Breast epithelium (tissue), 4 donors: ENCODE measurements at regions not wholly inside any gene's neighbourhood (a gene's known extent, or its start where the extent isn't known, plus 50 kb on each side); places are given as distances from the start of the nearest gene placed in this dataset.

ENCODE experiments used
- DNase-seq, 2 donors: peaks; one replicate each; pipeline ENCODE4 v3.0.0-alpha.2; 2019; ENCODE audit warnings: low spot score in 2 of 2
- H3K27ac ChIP-seq, 2 donors: fragments of 200-600 bp; sonication (generic) in 1 of 2; one replicate each; pipeline ENCODE4 v1.5.1; 2016 to 2019; ENCODE audit warnings: mild to moderate bottlenecking in 1 of 2
- H3K27me3 ChIP-seq, 2 donors: fragments of 200-600 bp; sonication (generic) in 1 of 2; one replicate each; pipeline versions ENCODE4 v1.5.1 to v1.6.0; 2017 to 2019; ENCODE audit warnings: control low read depth in 1 of 2, mild to moderate bottlenecking in 1 of 2
- H3K36me3 ChIP-seq: fragments of 200-600 bp; one replicate; pipeline ENCODE4 v1.5.1; 2019
- H3K4me1 ChIP-seq, 2 donors: fragments of 200-600 bp; sonication (generic); one replicate each; pipeline ENCODE4 v1.5.1; 2016 to 2019; ENCODE audit warnings: control low read depth in 1 of 2
- H3K4me3 ChIP-seq, 3 donors: fragments of 200-600 bp; sonication (generic); 1 replicate in 2 of 3; 2 replicates in 1 of 3; pipeline ENCODE4 v1.5.1; 2016 to 2019; ENCODE audit warnings: mild to moderate bottlenecking in 3 of 3, moderate library complexity in 2 of 3
- H3K9me3 ChIP-seq, 2 donors: fragments of 200-600 bp; sonication (generic) in 1 of 2; one replicate each; pipeline ENCODE4 v1.5.1; 2016 to 2019; ENCODE audit warnings: control low read depth in 1 of 2
- CTCF ChIP-seq, 3 donors: fragments of 450-650 bp; IDR thresholded peaks; one replicate each; pipeline ENCODE4 v1.5.1; 2016 to 2017; ENCODE audit warnings: antibody characterized with exemption in 3 of 3, mild to moderate bottlenecking in 3 of 3, moderate library complexity in 3 of 3
- POLR2A ChIP-seq: fragments of 450-650 bp; IDR thresholded peaks from one replicate; pipeline ENCODE4 v1.6.1; 2016; ENCODE audit warnings: antibody characterized with exemption, mild to moderate bottlenecking, moderate library complexity
- POLR2AphosphoS5 ChIP-seq, 3 donors: sonication (generic); formaldehyde crosslinking; IDR thresholded peaks; one replicate each; pipeline ENCODE4 v1.6.1; 2017; ENCODE audit warnings: antibody characterized with exemption in 3 of 3
- intact Hi-C: fragments of 100-400 bp; cut with DNase I; formaldehyde crosslinking; loops from one replicate; pipeline ENCODE4 v1.15.1; 2023; ENCODE audit warnings: low total_unique reads

DNA sequence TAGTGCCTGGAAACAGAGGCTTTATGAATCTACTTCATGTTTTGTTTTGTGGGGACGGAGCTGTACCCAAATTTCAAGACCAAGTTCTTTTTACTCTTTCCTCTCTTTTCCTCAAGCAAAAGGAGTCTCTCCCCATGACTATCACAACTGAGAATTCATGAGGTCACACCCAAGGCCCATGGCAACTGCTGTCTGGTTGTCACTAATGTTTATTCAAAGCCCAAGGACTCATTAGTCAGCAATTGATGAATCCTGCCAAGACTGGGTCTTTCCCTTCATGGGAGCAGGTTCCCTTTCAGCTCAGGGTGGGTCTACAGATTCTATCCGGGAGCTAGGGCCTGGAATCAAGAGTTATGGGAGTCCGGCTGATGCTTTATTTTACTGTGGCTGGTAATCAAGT is 441.5 kb upstream of the PCDH20 start:
- H3K4me1 ChIP-seq: no peaks in the 10 kb centered on the region
- intact Hi-C loops: no loop called here
- no peak overlapping the region for H3K4me3 ChIP-seq
- no peak overlapping the region for H3K27ac ChIP-seq
- no peaks in the 10 kb centered on the region for H3K9me3 ChIP-seq
- no peaks in the 10 kb centered on the region for H3K36me3 ChIP-seq
- DNase-seq: no peak
- no peaks in the 10 kb centered on the region for H3K27me3 ChIP-seq
- TF ChIP-seq POLR2A (no peak), POLR2AphosphoS5 (IDR thresholded peaks at IDR 0.05) (no peak)

DNA sequence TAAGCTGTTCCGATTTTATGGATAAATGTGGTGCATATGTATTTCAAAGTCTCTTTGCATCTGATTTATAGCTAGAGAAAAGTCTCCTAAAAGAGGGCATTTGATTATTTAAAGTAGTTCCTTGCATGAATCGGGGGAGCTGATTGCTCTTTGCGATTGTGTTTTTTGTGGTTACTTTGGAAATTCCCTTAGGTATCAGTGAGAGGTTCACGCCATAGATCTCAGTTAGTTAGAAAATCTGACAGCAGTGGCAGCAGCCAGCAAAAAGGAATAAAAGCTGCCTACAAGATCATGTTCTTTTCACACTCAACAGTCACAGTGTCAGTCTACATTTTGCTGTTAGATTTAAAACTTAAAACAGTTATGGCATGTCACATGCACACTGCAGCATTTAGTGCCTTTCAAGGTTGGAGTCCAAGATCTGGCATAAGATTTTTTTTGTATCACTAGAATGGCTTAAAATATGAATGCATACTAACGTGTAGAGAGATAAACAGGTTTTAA is 436.5 kb upstream of the PCDH20 start:
- intact Hi-C loops: loop anchor here (2.0 kb wide), 1 partner anchor 39 kb away; no protein-coding TSS in a partner anchor
- no peak for TF ChIP-seq POLR2A
- no peak for TF ChIP-seq CTCF (IDR thresholded peaks at IDR 0.05)
- no peak for TF ChIP-seq POLR2AphosphoS5 (IDR thresholded peaks at IDR 0.05)
- H3K36me3 ChIP-seq: no peaks in the 10 kb centered on the region
- H3K9me3 ChIP-seq: no peaks in the 10 kb centered on the region
- no peak for DNase-seq
- H3K27me3 ChIP-seq: no peaks in the 10 kb centered on the region
- H3K27ac ChIP-seq: no peak overlapping the region
- H3K4me3 ChIP-seq: no peak overlapping the region
- no peaks in the 10 kb centered on the region for H3K4me1 ChIP-seq

GRCh38 chr13:61850794-61851193 is 435.1 kb upstream of the PCDH20 start:
- no peak for DNase-seq
- H3K27me3 ChIP-seq: no peaks in the 10 kb centered on the region
- H3K36me3 ChIP-seq: no peaks in the 10 kb centered on the region
- H3K4me3 ChIP-seq: no peak overlapping the region
- TF ChIP-seq CTCF (IDR thresholded peaks at IDR 0.05) (no peak), POLR2AphosphoS5 (IDR thresholded peaks at IDR 0.05) (no peak), POLR2A (no peak)
- no peaks in the 10 kb centered on the region for H3K4me1 ChIP-seq
- H3K9me3 ChIP-seq: no peaks in the 10 kb centered on the region
- intact Hi-C loops: no loop called here
- no peak overlapping the region for H3K27ac ChIP-seq

GRCh38 chr13:61838568-61838967 is 422.9 kb upstream of the PCDH20 start:
- no peak overlapping the region for H3K27ac ChIP-seq
- no peaks in the 10 kb centered on the region for H3K27me3 ChIP-seq
- H3K4me3 ChIP-seq: no peak overlapping the region
- no peaks in the 10 kb centered on the region for H3K4me1 ChIP-seq
- no peaks in the 10 kb centered on the region for H3K9me3 ChIP-seq
- no peaks in the 10 kb centered on the region for H3K36me3 ChIP-seq
- intact Hi-C loops: no loop called here
- no peak for DNase-seq
- TF ChIP-seq POLR2AphosphoS5 (IDR thresholded peaks at IDR 0.05) (no peak), POLR2A (no peak), CTCF (IDR thresholded peaks at IDR 0.05) (no peak)

GRCh38 chr13:61833228-61833627 is 417.6 kb upstream of the PCDH20 start:
- H3K27me3 ChIP-seq: no peaks in the 10 kb centered on the region
- no peak for TF ChIP-seq CTCF (IDR thresholded peaks at IDR 0.05)
- no peaks in the 10 kb centered on the region for H3K4me1 ChIP-seq
- H3K4me3 ChIP-seq: no peak overlapping the region
- intact Hi-C loops: no loop called here
- no peaks in the 10 kb centered on the region for H3K36me3 ChIP-seq
- H3K27ac ChIP-seq: no peak overlapping the region
- DNase-seq: no peak
- no peaks in the 10 kb centered on the region for H3K9me3 ChIP-seq

GRCh38 chr13:61831026-61831425 is 415.4 kb upstream of the PCDH20 start:
- Histone ChIP-seq H3K9me3 (no peaks in the 10 kb centered on the region), H3K36me3 (no peaks in the 10 kb centered on the region), H3K27me3 (no peaks in the 10 kb centered on the region), H3K4me1 (no peaks in the 10 kb centered on the region), H3K27ac (no peak overlapping the region), H3K4me3 (no peak overlapping the region)
- DNase-seq: no peak
- no peak for TF ChIP-seq POLR2AphosphoS5 (IDR thresholded peaks at IDR 0.05)
- no peak for TF ChIP-seq POLR2A
- TF ChIP-seq CTCF (IDR thresholded peaks at IDR 0.05): no peak
- intact Hi-C loops: no loop called here
